ENCODE measurements at regions not wholly inside any gene's neighbourhood (a gene's known extent, or its start where the extent isn't known, plus 50 kb on each side); places are given as distances from the start of the nearest gene placed in this dataset.

GRCh38 chr3:63096248-63097058, 181.7 kb upstream of the SYNPR start:
- H3K27ac ChIP-seq (ENCODE audit: low read depth, low read length), result no peak overlapping the region
- TF ChIP-seq CTCF (IDR thresholded peaks at IDR 0.05 in 2 of 3, conservative IDR thresholded peaks at IDR 0.05 in 1 of 3; ENCODE audit: borderline replicate concordance in 1 of 3, insufficient read depth in 1 of 3, low read depth in 2 of 3, low read length in 2 of 3) (0 out of 6 replicates have a peak, but pooled peaks of 1 of the 3 experiments have one; percentile 15), EZH2 (IDR thresholded peaks at IDR 0.05) (no peak), ZFX (IDR thresholded peaks at IDR 0.05) (no peak)
- ATAC-seq (no peak), DNase-seq (ENCODE audit: low read depth, low spot score) (no peak)
- no peaks in the 10 kb centered on the region for H3K9me2 ChIP-seq (ENCODE audit: insufficient read depth)
- H3K4me1 ChIP-seq (ENCODE audit: control insufficient read depth in 1 of 2, insufficient read depth in 2 of 2, low read length in 2 of 2), result no peaks in the 10 kb centered on the region
- H3K79me2 ChIP-seq (ENCODE audit: insufficient read depth, low read length), result no peaks in the 10 kb centered on the region
- H3K4me2 ChIP-seq (ENCODE audit: low read length), result no peak overlapping the region
- intact Hi-C loops (cut with micrococcal nuclease), result no loop called here
- BruUV-seq (replicated peaks), result no TSS peak
- H3K4me3 ChIP-seq (replicated peaks in 1 of 2; ENCODE audit: low read depth in 1 of 2, low read length in 2 of 2), result no peak overlapping the region
- CTCF ChIA-PET, result no interaction called here
- H3K27me3 ChIP-seq (ENCODE audit: insufficient read depth, low read length), result no peaks in the 10 kb centered on the region
- POLR2A ChIA-PET, result no interaction called here
- H3K36me3 ChIP-seq (ENCODE audit: control insufficient read depth in 1 of 2, insufficient read depth in 2 of 2, low read length in 2 of 2), result no peaks in the 10 kb centered on the region
- no peak overlapping the region for H3K9ac ChIP-seq (ENCODE audit: low read length)
- RAD21 ChIA-PET (ENCODE audit: low non-redundant PET in 1 of 2, low total read pairs in 2 of 2, uncharacterized antibody in 2 of 2, unreplicated experiment in 2 of 2), result no interaction called here
- H4K20me1 ChIP-seq (ENCODE audit: insufficient read depth), result no peaks in the 10 kb centered on the region
- no peaks in the 10 kb centered on the region for H3K9me3 ChIP-seq (ENCODE audit: control insufficient read depth in 1 of 2, insufficient read depth in 1 of 2, low read depth in 1 of 2, low read length in 2 of 2)
- no peak overlapping the region for H2AFZ ChIP-seq (ENCODE audit: low read depth, low read length, poor library complexity, severe bottlenecking)

- intact Hi-C loops (cut with micrococcal nuclease), result no loop called here
- ATAC-seq, result no peak
- BruUV-seq (replicated peaks), result no TSS peak
- Histone ChIP-seq H2AFZ (ENCODE audit: low read depth, low read length, poor library complexity, severe bottlenecking) (no peak overlapping the region), H3K36me3 (ENCODE audit: control insufficient read depth in 1 of 2, insufficient read depth in 2 of 2, low read length in 2 of 2) (no peaks in the 10 kb centered on the region), H3K4me1 (ENCODE audit: control insufficient read depth in 1 of 2, insufficient read depth in 2 of 2, low read length in 2 of 2) (no peaks in the 10 kb centered on the region), H3K9ac (ENCODE audit: low read length) (no peak overlapping the region), H3K27me3 (ENCODE audit: insufficient read depth, low read length) (no peaks in the 10 kb centered on the region), H3K9me2 (ENCODE audit: insufficient read depth) (no peaks in the 10 kb centered on the region), H4K20me1 (ENCODE audit: insufficient read depth) (no peaks in the 10 kb centered on the region), H3K9me3 (ENCODE audit: control insufficient read depth in 1 of 2, insufficient read depth in 1 of 2, low read depth in 1 of 2, low read length in 2 of 2) (no peaks in the 10 kb centered on the region), H3K4me3 (replicated peaks in 1 of 2; ENCODE audit: low read depth in 1 of 2, low read length in 2 of 2) (no peak overlapping the region), H3K4me2 (ENCODE audit: low read length) (no peak overlapping the region), H3K79me2 (ENCODE audit: insufficient read depth, low read length) (no peaks in the 10 kb centered on the region), H3K27ac (ENCODE audit: low read depth, low read length) (no peak overlapping the region)
- TF ChIP-seq RAD21 (IDR thresholded peaks at IDR 0.05; ENCODE audit: low read depth) (no peak), SP1 (IDR thresholded peaks at IDR 0.05; ENCODE audit: low read depth) (no peak), ZNF274 (IDR thresholded peaks at IDR 0.05; ENCODE audit: low read depth, low read length) (no peak), CBX3 (IDR thresholded peaks at IDR 0.05; ENCODE audit: low read depth) (no peak), EZH2 (IDR thresholded peaks at IDR 0.05) (no peak), CEBPB (IDR thresholded peaks at IDR 0.05; ENCODE audit: low read depth) (no peak), ZBTB33 (IDR thresholded peaks at IDR 0.05; ENCODE audit: extremely low read depth, insufficient replicate concordance, low read length) (no peak), ELF1 (IDR thresholded peaks at IDR 0.05; ENCODE audit: borderline replicate concordance, low read depth) (no peak)
- ChIA-PET CTCF (no interaction called here), RAD21 (ENCODE audit: low non-redundant PET in 1 of 2, low total read pairs in 2 of 2, uncharacterized antibody in 2 of 2, unreplicated experiment in 2 of 2) (no interaction called here), POLR2A (no interaction called here)
- no peak for DNase-seq (ENCODE audit: low read depth, low spot score)
Measured at GRCh38 chr3:63097396-63097795, 180.7 kb upstream of the SYNPR start.
